ENCODE measurements at regions not wholly inside any gene's neighbourhood (a gene's known extent, or its start where the extent isn't known, plus 50 kb on each side); places are given as distances from the start of the nearest gene placed in this dataset.

- TF ChIP-seq CTCF (IDR thresholded peaks at IDR 0.05; ENCODE audit: insufficient read depth, low read depth, low read length): peak; percentile 31
- TF ChIP-seq EZH2 (IDR thresholded peaks at IDR 0.05; ENCODE audit: insufficient read depth, low read length): no peak
These were observed 795.0 kb downstream of the EFNA5 start for GRCh38 chr5:106875591-106876297.

Measured in astrocyte (in vitro differentiated cells and primary cell).